Epithelial cell of esophagus (primary cell): ENCODE measurements at regions not wholly inside any gene's neighbourhood (a gene's known extent, or its start where the extent isn't known, plus 50 kb on each side); places are given as distances from the start of the nearest gene placed in this dataset.

Source experiments
- DNase-seq: peaks from one replicate; pipeline ENCODE4 v3.0.0; 2010; ENCODE audit warnings: low read depth
- H3K4me3 ChIP-seq: 2 replicates; pipeline ENCODE4 v1.5.1; 2011; ENCODE audit warnings: mild to moderate bottlenecking, low read length, control low read depth
- TF ChIP-seq, protein P1 (sequence below): IDR thresholded peaks from 2 replicates; pipeline ENCODE4 v1.5.1; 2011; ENCODE audit warnings: low read depth, mild to moderate bottlenecking, low read length, control low read depth, inconsistent platforms; ENCODE audit not compliant: insufficient read depth; ENCODE audit errors: missing control alignments

DNA sequence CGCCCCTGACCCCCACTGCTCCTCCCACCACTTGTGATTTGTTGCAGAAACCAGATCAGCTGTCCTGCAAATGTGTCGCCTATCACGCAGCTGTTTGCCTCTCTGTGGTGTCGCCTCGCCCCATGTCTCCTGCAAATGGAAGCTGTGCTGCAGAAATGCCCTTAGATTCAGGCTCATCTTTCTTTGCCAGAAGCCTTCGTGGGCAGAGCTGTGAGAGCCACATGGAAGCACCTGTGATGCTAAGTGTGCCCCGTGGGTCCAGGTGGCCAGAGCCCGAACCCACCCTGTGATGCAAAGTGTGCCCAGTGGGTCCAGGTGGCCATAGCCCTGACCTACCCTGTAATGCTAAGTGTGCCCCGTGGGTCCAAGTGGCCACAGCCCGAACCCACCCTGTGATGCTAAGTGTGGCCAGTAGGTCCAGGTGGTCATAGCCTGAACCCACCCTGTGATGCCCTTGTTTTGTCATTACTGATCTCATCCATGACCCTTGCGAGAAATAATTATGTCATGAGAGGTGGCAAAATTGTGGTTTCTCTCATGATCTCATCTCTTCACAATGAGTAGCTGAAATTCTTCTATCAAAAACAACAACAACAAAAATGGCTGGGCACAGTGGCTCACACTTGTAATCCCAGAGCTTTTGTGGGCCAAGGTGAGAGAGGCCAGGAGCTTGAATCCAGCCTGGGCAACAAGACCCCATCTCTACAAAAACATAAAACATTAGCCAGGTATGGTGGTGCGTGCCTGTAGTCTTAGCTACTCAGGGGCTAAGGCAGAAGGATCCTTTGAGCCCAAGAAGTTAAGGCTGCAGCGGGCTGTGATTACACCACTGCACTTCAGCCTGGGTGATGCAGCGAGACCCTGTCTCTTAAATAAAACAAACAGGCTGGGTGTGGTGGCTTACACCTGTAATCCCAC lies 187.4 kb downstream of the GOLGA6L6 start:
- no peak for DNase-seq
- TF ChIP-seq, protein P1, sequence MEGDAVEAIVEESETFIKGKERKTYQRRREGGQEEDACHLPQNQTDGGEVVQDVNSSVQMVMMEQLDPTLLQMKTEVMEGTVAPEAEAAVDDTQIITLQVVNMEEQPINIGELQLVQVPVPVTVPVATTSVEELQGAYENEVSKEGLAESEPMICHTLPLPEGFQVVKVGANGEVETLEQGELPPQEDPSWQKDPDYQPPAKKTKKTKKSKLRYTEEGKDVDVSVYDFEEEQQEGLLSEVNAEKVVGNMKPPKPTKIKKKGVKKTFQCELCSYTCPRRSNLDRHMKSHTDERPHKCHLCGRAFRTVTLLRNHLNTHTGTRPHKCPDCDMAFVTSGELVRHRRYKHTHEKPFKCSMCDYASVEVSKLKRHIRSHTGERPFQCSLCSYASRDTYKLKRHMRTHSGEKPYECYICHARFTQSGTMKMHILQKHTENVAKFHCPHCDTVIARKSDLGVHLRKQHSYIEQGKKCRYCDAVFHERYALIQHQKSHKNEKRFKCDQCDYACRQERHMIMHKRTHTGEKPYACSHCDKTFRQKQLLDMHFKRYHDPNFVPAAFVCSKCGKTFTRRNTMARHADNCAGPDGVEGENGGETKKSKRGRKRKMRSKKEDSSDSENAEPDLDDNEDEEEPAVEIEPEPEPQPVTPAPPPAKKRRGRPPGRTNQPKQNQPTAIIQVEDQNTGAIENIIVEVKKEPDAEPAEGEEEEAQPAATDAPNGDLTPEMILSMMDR, result no peak
- no peak overlapping the region for H3K4me3 ChIP-seq

- no peak overlapping the region for H3K4me3 ChIP-seq
- no peak for DNase-seq
- TF ChIP-seq, protein P1, result no peak
Observed at GRCh38 chr15:20352241-20353200, 189.1 kb downstream of the GOLGA6L6 start.

DNA sequence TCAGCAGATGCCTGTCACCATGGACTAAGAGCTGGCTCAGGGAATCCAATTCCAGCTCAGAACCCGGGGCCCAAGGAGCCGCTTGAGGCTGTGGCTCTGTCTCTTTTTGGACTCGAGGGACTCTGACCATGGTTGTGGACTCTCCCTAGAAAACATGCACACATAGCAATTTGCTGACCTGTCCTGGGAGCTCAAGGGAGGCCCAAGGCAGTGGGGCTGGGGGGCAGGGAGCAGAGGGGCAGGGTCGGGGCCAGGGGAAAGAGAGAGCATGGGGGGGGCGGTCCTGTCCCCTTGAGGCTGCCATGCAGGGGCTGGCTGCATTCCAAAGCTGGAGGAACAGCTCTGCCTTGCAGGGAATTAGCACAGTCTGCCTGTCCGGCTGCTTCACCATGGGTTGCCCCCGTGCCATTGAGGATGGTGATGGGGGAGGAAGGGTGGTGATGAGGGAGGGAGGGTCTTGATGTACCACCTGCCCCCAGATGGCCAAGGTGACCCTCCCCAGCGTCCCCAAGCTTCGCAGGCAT lies 190.1 kb downstream of the GOLGA6L6 start:
- no peak overlapping the region for H3K4me3 ChIP-seq
- DNase-seq, result no peak
- TF ChIP-seq, protein P1, result no peak

DNA sequence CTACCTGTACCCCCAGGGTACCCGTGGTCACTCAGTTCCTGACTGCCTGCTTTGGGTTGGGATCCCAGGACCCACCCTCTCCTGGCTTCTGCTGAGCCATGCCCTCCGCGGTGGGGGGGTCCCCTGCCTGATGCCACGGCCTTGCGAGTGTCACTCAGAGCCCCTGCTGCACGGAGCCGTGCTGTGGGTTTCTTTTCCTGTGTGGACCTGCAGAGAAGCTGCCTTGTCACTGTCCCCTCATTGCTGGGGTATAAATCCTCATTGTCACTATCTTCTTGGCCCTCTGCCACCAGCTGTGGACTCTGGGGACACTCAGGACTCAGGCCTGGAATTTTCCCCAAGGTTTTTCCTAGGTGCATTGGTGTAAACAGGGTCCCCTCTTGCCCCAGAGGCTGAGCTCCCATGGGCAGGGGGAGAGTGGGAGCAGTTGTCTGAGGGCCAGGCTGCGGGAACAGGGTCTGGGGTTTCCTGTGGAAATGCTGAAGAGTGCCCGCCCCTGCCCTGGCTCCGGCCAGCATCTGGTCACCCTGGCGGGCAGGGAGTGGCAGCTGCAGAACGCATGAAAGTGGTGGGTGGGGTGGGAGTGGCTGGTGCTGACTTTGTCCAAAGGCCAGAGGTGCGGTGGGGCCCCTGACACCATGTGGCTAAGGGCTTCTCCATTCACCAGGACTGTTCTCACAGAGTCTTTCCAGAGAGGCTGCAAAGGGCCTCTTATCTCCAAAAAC lies 191.7 kb downstream of the GOLGA6L6 start:
- TF ChIP-seq, protein P1, result no peak
- no peak overlapping the region for H3K4me3 ChIP-seq
- no peak for DNase-seq

GRCh38 chr15:20348900-20349773 lies 192.5 kb downstream of the GOLGA6L6 start:
- H3K4me3 ChIP-seq, result no peak overlapping the region
- TF ChIP-seq, protein P1, result no peak
- DNase-seq, result no peak
